GM12878 (cell line): ENCODE measurements at regions not wholly inside any gene's neighbourhood (a gene's known extent, or its start where the extent isn't known, plus 50 kb on each side); places are given as distances from the start of the nearest gene placed in this dataset.

Experiments
- CBFB ChIP-seq: IDR thresholded peaks from 2 replicates; pipeline ENCODE4 v1.6.1; 2016; ENCODE audit warnings: antibody characterized with exemption, low read depth
- CEBPB ChIP-seq, 2 experiments: fragments of 150-350 bp in 1 of 2; IDR thresholded peaks; 2 replicates each; pipeline ENCODE4 v1.6.1; 2012 to 2014; ENCODE audit warnings: low read depth in 2 of 2, low read length in 2 of 2, borderline replicate concordance in 1 of 2, inconsistent platforms in 1 of 2
- FOXM1 ChIP-seq: IDR thresholded peaks from 2 replicates; pipeline ENCODE4 v1.6.1; 2012; ENCODE audit warnings: low read depth, mild to moderate bottlenecking, inconsistent platforms, low read length, moderate library complexity
- GABPA ChIP-seq: IDR thresholded peaks from 2 replicates; pipeline ENCODE4 v1.6.1; 2014; ENCODE audit warnings: antibody characterized with exemption, low read depth, mild to moderate bottlenecking, inconsistent platforms
- HDAC6 ChIP-seq: fragments of 200-600 bp; sonication (generic); IDR thresholded peaks from one replicate; pipeline ENCODE4 v1.8.0; 2017; ENCODE audit warnings: antibody characterized with exemption; ENCODE audit not compliant: unreplicated experiment
- IKZF2 ChIP-seq, 2 experiments: fragments of 450-650 bp; IDR thresholded peaks; 2 replicates each; pipeline ENCODE4 v1.6.1; 2017; ENCODE audit warnings: mild to moderate bottlenecking in 2 of 2, moderate library complexity in 2 of 2
- JUNB ChIP-seq: IDR thresholded peaks from 2 replicates; pipeline ENCODE4 v1.6.1; 2016; ENCODE audit warnings: antibody characterized with exemption, mild to moderate bottlenecking
- NBN ChIP-seq: fragments of 450-650 bp; IDR thresholded peaks from 2 replicates; pipeline ENCODE4 v1.6.1; 2016
- PBX3 ChIP-seq: IDR thresholded peaks from 2 replicates; pipeline ENCODE4 v1.6.1; 2011; ENCODE audit warnings: mild to moderate bottlenecking, low read depth, low read length, moderate library complexity; ENCODE audit not compliant: insufficient replicate concordance
- POLR2AphosphoS2 ChIP-seq: IDR thresholded peaks from 2 replicates; pipeline ENCODE4 v1.6.1; 2011; ENCODE audit warnings: low read depth, mild to moderate bottlenecking, low read length, improper control_type of control experiment, moderate library complexity
- POLR2AphosphoS5 ChIP-seq: IDR thresholded peaks from 2 replicates; pipeline ENCODE4 v1.6.1; 2011; ENCODE audit warnings: mild to moderate bottlenecking, low read length, inconsistent platforms
- SMC3 ChIP-seq: IDR thresholded peaks from 2 replicates; pipeline ENCODE4 v1.6.1; 2011; ENCODE audit warnings: low read length, improper control_type of control experiment, borderline replicate concordance
- TCF12 ChIP-seq: IDR thresholded peaks from 2 replicates; pipeline ENCODE4 v1.6.1; 2011; ENCODE audit warnings: low read depth, mild to moderate bottlenecking, low read length
- TCF3 ChIP-seq: IDR thresholded peaks from 2 replicates; pipeline ENCODE4 v1.6.1; 2012; ENCODE audit warnings: low read depth, mild to moderate bottlenecking, low read length, borderline replicate concordance; ENCODE audit not compliant: insufficient read depth
- USF1 ChIP-seq: IDR thresholded peaks from 2 replicates; pipeline ENCODE4 v1.6.1; 2011; ENCODE audit warnings: borderline replicate concordance, low read depth, mild to moderate bottlenecking, moderate library complexity, mixed read lengths, low read length; ENCODE audit not compliant: insufficient read depth; ENCODE audit errors: extremely low read length
- ZNF622 ChIP-seq: fragments of 450-650 bp; IDR thresholded peaks from 2 replicates; pipeline ENCODE4 v1.6.1; 2017; ENCODE audit warnings: mild to moderate bottlenecking, inconsistent platforms
- ZZZ3 ChIP-seq: IDR thresholded peaks from 2 replicates; pipeline ENCODE4 v1.6.1; 2011; ENCODE audit warnings: low read depth; ENCODE audit not compliant: control insufficient read depth, insufficient read length
- TF ChIP-seq, protein P1 (sequence below): fragments of 450-650 bp; IDR thresholded peaks from 2 replicates; pipeline ENCODE4 v1.6.1; 2017; ENCODE audit warnings: mild to moderate bottlenecking, low read depth, inconsistent platforms; ENCODE audit not compliant: poor library complexity, severe bottlenecking
- TF ChIP-seq, protein P2 (sequence below): fragments of 450-650 bp; IDR thresholded peaks from 2 replicates; pipeline ENCODE4 v1.6.1; 2018; ENCODE audit warnings: borderline replicate concordance, mild to moderate bottlenecking; ENCODE audit not compliant: partially characterized antibody
- TF ChIP-seq, protein P3 (sequence below): fragments of 450-650 bp; formaldehyde crosslinking; IDR thresholded peaks from 2 replicates; pipeline ENCODE4 v1.4.0; 2020; ENCODE audit warnings: mild to moderate bottlenecking, moderate library complexity

DNA sequence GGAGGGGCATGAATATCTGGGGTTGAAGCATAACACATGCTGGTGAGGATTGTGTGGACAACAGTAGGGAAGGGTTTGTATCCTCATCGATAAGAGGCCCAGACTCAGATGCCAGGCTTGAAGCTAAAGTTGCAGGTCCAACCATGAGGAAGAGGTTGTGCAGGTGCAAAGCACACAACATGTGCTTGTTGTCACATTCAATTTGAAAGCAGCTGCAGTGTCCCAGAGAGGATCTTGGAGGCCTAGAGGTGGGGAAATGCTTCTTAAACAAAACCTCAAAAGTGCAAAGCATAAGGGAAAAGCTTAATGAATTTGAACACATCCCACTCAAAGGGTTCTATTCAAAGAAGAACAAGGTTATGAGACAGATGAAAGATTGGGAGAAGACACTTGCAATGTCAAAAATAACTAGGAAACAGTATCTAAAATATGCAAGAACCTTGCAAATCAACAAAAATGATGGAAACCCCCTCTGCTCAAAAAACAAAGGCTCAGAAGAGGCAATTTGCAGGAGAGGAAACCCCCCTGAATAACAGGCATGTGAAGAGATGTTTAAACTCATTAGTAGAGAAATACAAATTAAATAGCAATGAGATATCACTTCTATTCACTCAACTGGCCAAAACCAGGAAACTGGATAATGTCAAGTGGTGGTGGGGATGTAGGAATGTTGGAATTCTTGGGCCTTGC is 187.1 kb downstream of the KATNAL1 start (continued):
- TF ChIP-seq HDAC6 (no peak), PBX3 (no peak), SMC3 (no peak), GABPA (no peak), POLR2AphosphoS5 (no peak), CBFB (no peak), TCF12 (peak; percentile 82), JUNB (0 out of 2 replicates have a peak, but pooled peaks have one; percentile 29), IKZF2 (IDR thresholded peaks at IDR 0.05) (peak in 1 of 2 experiments; percentile 23; a peak in 1 of 4 replicates), NBN (no peak), USF1 (no peak), ZNF622 (no peak), TCF3 (peak; percentile 66; the same call in 1 of the 2 replicates), CEBPB (IDR thresholded peaks at IDR 0.05; ENCODE audit: borderline replicate concordance in 1 of 2, low read depth in 2 of 2, low read length in 2 of 2) (no peak), FOXM1 (no peak), POLR2AphosphoS2 (no peak), ZZZ3 (no peak)
- TF ChIP-seq, protein P1, sequence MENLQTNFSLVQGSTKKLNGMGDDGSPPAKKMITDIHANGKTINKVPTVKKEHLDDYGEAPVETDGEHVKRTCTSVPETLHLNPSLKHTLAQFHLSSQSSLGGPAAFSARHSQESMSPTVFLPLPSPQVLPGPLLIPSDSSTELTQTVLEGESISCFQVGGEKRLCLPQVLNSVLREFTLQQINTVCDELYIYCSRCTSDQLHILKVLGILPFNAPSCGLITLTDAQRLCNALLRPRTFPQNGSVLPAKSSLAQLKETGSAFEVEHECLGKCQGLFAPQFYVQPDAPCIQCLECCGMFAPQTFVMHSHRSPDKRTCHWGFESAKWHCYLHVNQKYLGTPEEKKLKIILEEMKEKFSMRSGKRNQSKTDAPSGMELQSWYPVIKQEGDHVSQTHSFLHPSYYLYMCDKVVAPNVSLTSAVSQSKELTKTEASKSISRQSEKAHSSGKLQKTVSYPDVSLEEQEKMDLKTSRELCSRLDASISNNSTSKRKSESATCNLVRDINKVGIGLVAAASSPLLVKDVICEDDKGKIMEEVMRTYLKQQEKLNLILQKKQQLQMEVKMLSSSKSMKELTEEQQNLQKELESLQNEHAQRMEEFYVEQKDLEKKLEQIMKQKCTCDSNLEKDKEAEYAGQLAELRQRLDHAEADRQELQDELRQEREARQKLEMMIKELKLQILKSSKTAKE = no peak
- TF ChIP-seq, protein P2, sequence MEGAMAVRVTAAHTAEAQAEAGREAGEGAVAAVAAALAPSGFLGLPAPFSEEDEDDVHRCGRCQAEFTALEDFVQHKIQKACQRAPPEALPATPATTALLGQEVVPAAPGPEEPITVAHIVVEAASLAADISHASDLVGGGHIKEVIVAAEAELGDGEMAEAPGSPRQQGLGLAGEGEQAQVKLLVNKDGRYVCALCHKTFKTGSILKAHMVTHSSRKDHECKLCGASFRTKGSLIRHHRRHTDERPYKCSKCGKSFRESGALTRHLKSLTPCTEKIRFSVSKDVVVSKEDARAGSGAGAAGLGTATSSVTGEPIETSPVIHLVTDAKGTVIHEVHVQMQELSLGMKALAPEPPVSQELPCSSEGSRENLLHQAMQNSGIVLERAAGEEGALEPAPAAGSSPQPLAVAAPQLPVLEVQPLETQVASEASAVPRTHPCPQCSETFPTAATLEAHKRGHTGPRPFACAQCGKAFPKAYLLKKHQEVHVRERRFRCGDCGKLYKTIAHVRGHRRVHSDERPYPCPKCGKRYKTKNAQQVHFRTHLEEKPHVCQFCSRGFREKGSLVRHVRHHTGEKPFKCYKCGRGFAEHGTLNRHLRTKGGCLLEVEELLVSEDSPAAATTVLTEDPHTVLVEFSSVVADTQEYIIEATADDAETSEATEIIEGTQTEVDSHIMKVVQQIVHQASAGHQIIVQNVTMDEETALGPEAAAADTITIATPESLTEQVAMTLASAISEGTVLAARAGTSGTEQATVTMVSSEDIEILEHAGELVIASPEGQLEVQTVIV = no peak
- TF ChIP-seq, protein P3, sequence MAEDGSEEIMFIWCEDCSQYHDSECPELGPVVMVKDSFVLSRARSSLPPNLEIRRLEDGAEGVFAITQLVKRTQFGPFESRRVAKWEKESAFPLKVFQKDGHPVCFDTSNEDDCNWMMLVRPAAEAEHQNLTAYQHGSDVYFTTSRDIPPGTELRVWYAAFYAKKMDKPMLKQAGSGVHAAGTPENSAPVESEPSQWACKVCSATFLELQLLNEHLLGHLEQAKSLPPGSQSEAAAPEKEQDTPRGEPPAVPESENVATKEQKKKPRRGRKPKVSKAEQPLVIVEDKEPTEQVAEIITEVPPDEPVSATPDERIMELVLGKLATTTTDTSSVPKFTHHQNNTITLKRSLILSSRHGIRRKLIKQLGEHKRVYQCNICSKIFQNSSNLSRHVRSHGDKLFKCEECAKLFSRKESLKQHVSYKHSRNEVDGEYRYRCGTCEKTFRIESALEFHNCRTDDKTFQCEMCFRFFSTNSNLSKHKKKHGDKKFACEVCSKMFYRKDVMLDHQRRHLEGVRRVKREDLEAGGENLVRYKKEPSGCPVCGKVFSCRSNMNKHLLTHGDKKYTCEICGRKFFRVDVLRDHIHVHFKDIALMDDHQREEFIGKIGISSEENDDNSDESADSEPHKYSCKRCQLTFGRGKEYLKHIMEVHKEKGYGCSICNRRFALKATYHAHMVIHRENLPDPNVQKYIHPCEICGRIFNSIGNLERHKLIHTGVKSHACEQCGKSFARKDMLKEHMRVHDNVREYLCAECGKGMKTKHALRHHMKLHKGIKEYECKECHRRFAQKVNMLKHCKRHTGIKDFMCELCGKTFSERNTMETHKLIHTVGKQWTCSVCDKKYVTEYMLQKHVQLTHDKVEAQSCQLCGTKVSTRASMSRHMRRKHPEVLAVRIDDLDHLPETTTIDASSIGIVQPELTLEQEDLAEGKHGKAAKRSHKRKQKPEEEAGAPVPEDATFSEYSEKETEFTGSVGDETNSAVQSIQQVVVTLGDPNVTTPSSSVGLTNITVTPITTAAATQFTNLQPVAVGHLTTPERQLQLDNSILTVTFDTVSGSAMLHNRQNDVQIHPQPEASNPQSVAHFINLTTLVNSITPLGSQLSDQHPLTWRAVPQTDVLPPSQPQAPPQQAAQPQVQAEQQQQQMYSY (CRISPR knock-in tag) = no peak
